Ovary (tissue), 3 donors: ENCODE measurements at regions not wholly inside any gene's neighbourhood (a gene's known extent, or its start where the extent isn't known, plus 50 kb on each side); places are given as distances from the start of the nearest gene placed in this dataset.

Experiments used
- CTCF ChIP-seq, 3 donors: fragments of 450-650 bp in 2 of 3; fragments of 200-600 bp in 1 of 3; IDR thresholded peaks; one replicate each; pipeline versions ENCODE4 v1.5.1 to v1.8.0; 2016 to 2022; ENCODE audit warnings: antibody characterized with exemption in 3 of 3, mild to moderate bottlenecking in 1 of 3
- EP300 ChIP-seq: sonication (generic); formaldehyde crosslinking; IDR thresholded peaks from one replicate; pipeline ENCODE4 v1.6.1; 2017; ENCODE audit warnings: antibody characterized with exemption
- POLR2A ChIP-seq: fragments of 450-650 bp; IDR thresholded peaks from one replicate; pipeline ENCODE4 v1.6.1; 2017; ENCODE audit warnings: antibody characterized with exemption, mild to moderate bottlenecking, moderate library complexity
- donor health status: DM: no; HTN: no; CAD: no.

DNA sequence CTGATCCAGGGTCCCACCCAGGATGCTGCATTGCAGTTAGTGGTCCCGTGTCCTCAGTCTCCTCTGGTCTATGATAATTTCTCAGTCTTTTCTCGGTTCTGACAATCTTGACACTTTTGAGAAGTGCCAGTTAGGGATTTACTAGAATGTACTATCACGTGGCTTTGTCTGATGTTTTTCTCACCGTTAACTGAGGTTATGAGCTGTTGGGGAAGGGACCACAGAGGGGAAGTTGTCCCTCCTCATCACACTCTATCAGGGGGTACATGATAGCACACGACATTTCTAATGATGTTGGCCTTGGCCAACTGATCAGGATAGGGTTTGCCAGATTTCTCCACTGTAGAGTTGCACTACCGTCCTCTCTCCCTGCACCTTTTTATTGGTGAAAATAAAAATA lies 250.9 kb upstream of the SDK2 start:
- no peak for TF ChIP-seq POLR2A
- TF ChIP-seq CTCF (IDR thresholded peaks at IDR 0.05): no peak
- no peak for TF ChIP-seq EP300
